Chondrocyte (in vitro differentiated cells): ENCODE measurements at regions not wholly inside any gene's neighbourhood (a gene's known extent, or its start where the extent isn't known, plus 50 kb on each side); places are given as distances from the start of the nearest gene placed in this dataset.

Experiments
- DNase-seq: peaks from one replicate; pipeline ENCODE4 v3.0.0; 2021; ENCODE audit warnings: mixed read lengths, low spot score
- H3K27ac Mint-ChIP-seq: one replicate; pipeline ENCODE4 v1.8.0; 2021; ENCODE audit warnings: mild to moderate bottlenecking, moderate library complexity, mixed read lengths; ENCODE audit not compliant: unreplicated experiment
- H3K27me3 Mint-ChIP-seq: 2 replicates; pipeline ENCODE4 v1.8.0; 2021; ENCODE audit warnings: low read depth, mixed read lengths
- H3K36me3 Mint-ChIP-seq: 2 replicates; pipeline ENCODE4 v1.8.0; 2021; ENCODE audit warnings: low read depth, mixed read lengths
- H3K4me1 Mint-ChIP-seq: 2 replicates; pipeline ENCODE4 v1.8.0; 2021; ENCODE audit warnings: low read depth, mild to moderate bottlenecking, mixed read lengths
- H3K4me3 Mint-ChIP-seq: one replicate; pipeline ENCODE4 v1.8.0; 2021; ENCODE audit warnings: mild to moderate bottlenecking, moderate library complexity, mixed read lengths; ENCODE audit not compliant: unreplicated experiment
- H3K9me3 Mint-ChIP-seq: 2 replicates; pipeline ENCODE4 v1.8.0; 2021; ENCODE audit warnings: low read depth, mixed read lengths
- CTCF ChIP-seq: fragments of 200-600 bp; sonication (generic); IDR thresholded peaks from 2 replicates; pipeline ENCODE4 v1.5.0; 2021; ENCODE audit warnings: antibody characterized with exemption, mild to moderate bottlenecking, moderate library complexity

- no peaks in the 10 kb centered on the region for H3K9me3 Mint-ChIP-seq
- H3K4me1 Mint-ChIP-seq, result no peaks in the 10 kb centered on the region
- no peak overlapping the region for H3K27ac Mint-ChIP-seq
- no peak overlapping the region for H3K4me3 Mint-ChIP-seq
- no peak for TF ChIP-seq CTCF
- DNase-seq, result no peak
- peaks cover 20% of the 10 kb centered on the region for H3K27me3 Mint-ChIP-seq
- no peaks in the 10 kb centered on the region for H3K36me3 Mint-ChIP-seq
Observed at GRCh38 chr2:235286622-235287374, 207.0 kb upstream of the AGAP1 start.

GRCh38 chr2:235287375-235287733 is 206.5 kb upstream of the AGAP1 start:
- Mint-ChIP-seq H3K27ac (no peak overlapping the region), H3K36me3 (no peaks in the 10 kb centered on the region), H3K27me3 (peaks cover 22% of the 10 kb centered on the region), H3K4me3 (no peak overlapping the region), H3K4me1 (no peaks in the 10 kb centered on the region), H3K9me3 (no peaks in the 10 kb centered on the region)
- TF ChIP-seq CTCF, result no peak
- no peak for DNase-seq

GRCh38 chr2:235291461-235291860 is 202.4 kb upstream of the AGAP1 start:
- H3K36me3 Mint-ChIP-seq, result no peaks in the 10 kb centered on the region
- H3K9me3 Mint-ChIP-seq, result no peaks in the 10 kb centered on the region
- DNase-seq, result no peak
- peaks cover 43% of the 10 kb centered on the region for H3K27me3 Mint-ChIP-seq
- no peak for TF ChIP-seq CTCF
- no peak overlapping the region for H3K27ac Mint-ChIP-seq
- H3K4me1 Mint-ChIP-seq, result no peaks in the 10 kb centered on the region
- H3K4me3 Mint-ChIP-seq, result no peak overlapping the region

- no peak for TF ChIP-seq CTCF
- no peak for DNase-seq
- H3K4me1 Mint-ChIP-seq, result no peaks in the 10 kb centered on the region
- no peak overlapping the region for H3K4me3 Mint-ChIP-seq
- H3K27ac Mint-ChIP-seq, result no peak overlapping the region
- H3K9me3 Mint-ChIP-seq, result peaks cover 7% of the 10 kb centered on the region
- H3K36me3 Mint-ChIP-seq, result peaks cover 3% of the 10 kb centered on the region
- H3K27me3 Mint-ChIP-seq, result peaks cover 48% of the 10 kb centered on the region
Observed at GRCh38 chr2:235293061-235293460, 200.8 kb upstream of the AGAP1 start.

- TF ChIP-seq CTCF, result no peak
- DNase-seq, result no peak
- no peak overlapping the region for H3K27ac Mint-ChIP-seq
- peaks cover 3% of the 10 kb centered on the region for H3K36me3 Mint-ChIP-seq
- no peak overlapping the region for H3K4me3 Mint-ChIP-seq
- peaks cover 7% of the 10 kb centered on the region for H3K9me3 Mint-ChIP-seq
- H3K27me3 Mint-ChIP-seq, result peaks cover 48% of the 10 kb centered on the region
- H3K4me1 Mint-ChIP-seq, result peaks cover 6% of the 10 kb centered on the region
Observed at GRCh38 chr2:235295831-235296230, 198.0 kb upstream of the AGAP1 start.
